NT2/D1 (cell line): ENCODE measurements at regions not wholly inside any gene's neighbourhood (a gene's known extent, or its start where the extent isn't known, plus 50 kb on each side); places are given as distances from the start of the nearest gene placed in this dataset.
"Not testable (repeated sequence)": the region's sequence is repeated elsewhere in the genome, so short reads cannot be mapped to it uniquely, and the experiment has no call there.

Source experiments
- DNase-seq: peaks from one replicate; pipeline ENCODE4 v3.0.0-alpha.2; 2011; ENCODE audit warnings: low read depth, low spot score
- H3K27me3 ChIP-seq: 2 replicates; pipeline ENCODE4 v1.6.0; 2011; ENCODE audit warnings: mild to moderate bottlenecking; ENCODE audit not compliant: insufficient read length, insufficient read depth
- H3K36me3 ChIP-seq: 2 replicates; pipeline ENCODE4 v1.6.1; 2011; ENCODE audit warnings: mild to moderate bottlenecking, low read length, mixed read lengths; ENCODE audit not compliant: insufficient read depth, insufficient read length
- H3K4me1 ChIP-seq: 2 replicates; pipeline ENCODE4 v1.5.1; 2011; ENCODE audit not compliant: insufficient read depth, insufficient read length
- H3K4me3 ChIP-seq: 2 replicates; pipeline ENCODE4 v1.5.1; 2011; ENCODE audit warnings: low read depth; ENCODE audit not compliant: insufficient read length
- H3K9ac ChIP-seq: 2 replicates; pipeline ENCODE4 v1.6.0; 2011; ENCODE audit warnings: low read depth; ENCODE audit not compliant: insufficient read length
- H3K9me3 ChIP-seq: 2 replicates; pipeline ENCODE4 v1.5.1; 2011; ENCODE audit warnings: mild to moderate bottlenecking, low read length; ENCODE audit not compliant: insufficient read depth
- SUZ12 ChIP-seq: IDR thresholded peaks from 2 replicates; pipeline ENCODE4 v1.6.1; 2011; ENCODE audit not compliant: insufficient read length, insufficient read depth; ENCODE audit errors: extremely low read depth
- YY1 ChIP-seq: IDR thresholded peaks from 2 replicates; pipeline ENCODE4 v1.6.1; 2011; ENCODE audit not compliant: insufficient read length, insufficient read depth
- ZNF274 ChIP-seq: IDR thresholded peaks from 2 replicates; pipeline ENCODE4 v1.6.1; 2011; ENCODE audit warnings: mild to moderate bottlenecking, low read depth, low read length

DNA sequence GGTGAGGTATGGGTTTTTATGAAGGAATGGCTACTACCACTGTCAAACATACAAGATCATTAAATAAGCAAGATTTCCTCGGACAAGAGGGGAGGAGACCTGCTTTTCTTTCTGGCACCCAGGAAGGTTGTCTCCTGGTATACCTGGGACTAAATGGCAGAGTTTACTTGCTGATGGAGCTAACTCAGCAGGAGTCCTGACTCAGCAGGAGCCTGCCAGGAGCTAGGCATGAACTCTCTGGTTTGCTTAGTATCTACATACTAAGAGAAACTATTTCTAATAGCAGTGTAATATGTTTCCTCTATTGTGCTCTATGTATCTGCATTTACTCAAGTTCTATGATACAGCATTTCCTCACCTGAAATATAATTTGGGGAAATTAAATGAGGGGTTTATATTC, 404.2 kb downstream of the RSL24D1 start:
- H3K36me3 ChIP-seq, result no peaks in the 10 kb centered on the region
- no peak overlapping the region for H3K9ac ChIP-seq
- TF ChIP-seq YY1, result no peak
- TF ChIP-seq ZNF274, result no peak
- no peak for TF ChIP-seq SUZ12
- H3K27me3 ChIP-seq, result no peaks in the 10 kb centered on the region
- no peak overlapping the region for H3K4me3 ChIP-seq
- no peaks in the 10 kb centered on the region for H3K9me3 ChIP-seq
- H3K4me1 ChIP-seq, result no peaks in the 10 kb centered on the region
- no peak for DNase-seq

DNA sequence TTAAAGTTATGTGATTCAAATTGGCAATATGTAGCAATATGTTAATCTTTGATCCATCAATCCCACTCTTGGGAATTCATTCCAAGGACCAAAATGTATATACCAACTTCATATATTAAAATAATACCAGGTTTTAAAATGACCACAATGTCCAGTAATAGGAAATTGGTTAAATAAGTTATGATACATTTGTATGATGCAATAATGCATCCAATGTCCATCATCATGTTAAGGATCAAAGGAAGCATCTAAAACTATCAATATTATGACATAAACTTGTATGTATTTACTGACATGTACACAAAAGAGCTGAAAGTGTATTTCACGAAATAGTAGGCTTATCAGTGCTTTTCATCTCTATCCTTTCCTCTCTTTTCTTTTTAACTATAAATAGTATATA, 406.0 kb downstream of the RSL24D1 start:
- Histone ChIP-seq H3K4me1 (no peaks in the 10 kb centered on the region), H3K9ac (no peak overlapping the region), H3K4me3 (no peak overlapping the region), H3K9me3 (no peaks in the 10 kb centered on the region), H3K27me3 (no peaks in the 10 kb centered on the region), H3K36me3 (no peaks in the 10 kb centered on the region)
- no peak for DNase-seq
- TF ChIP-seq YY1 (no peak), SUZ12 (no peak), ZNF274 (no peak)

- Histone ChIP-seq H3K27me3 (no peaks in the 10 kb centered on the region), H3K9me3 (no peaks in the 10 kb centered on the region), H3K4me1 (no peaks in the 10 kb centered on the region), H3K9ac (no peak overlapping the region), H3K4me3 (no peak overlapping the region), H3K36me3 (no peaks in the 10 kb centered on the region)
- DNase-seq, result no peak
- TF ChIP-seq ZNF274 (no peak), YY1 (no peak), SUZ12 (no peak)
Observed at GRCh38 chr15:54789376-54789775, 407.4 kb downstream of the RSL24D1 start.

GRCh38 chr15:54781220-54781619, 415.5 kb downstream of the RSL24D1 start:
- H3K9me3 ChIP-seq, H3K4me1 ChIP-seq, H3K4me3 ChIP-seq, H3K27me3 ChIP-seq, H3K9ac ChIP-seq, H3K36me3 ChIP-seq, DNase-seq: not testable (repeated sequence)

GRCh38 chr15:54779271-54779670, 417.5 kb downstream of the RSL24D1 start:
- Histone ChIP-seq H3K4me3 (no peak overlapping the region), H3K36me3 (no peaks in the 10 kb centered on the region), H3K27me3 (no peaks in the 10 kb centered on the region), H3K9me3 (no peaks in the 10 kb centered on the region; the same call in 1 of the 2 replicates), H3K4me1 (no peaks in the 10 kb centered on the region), H3K9ac (no peak overlapping the region)
- TF ChIP-seq SUZ12 (no peak), ZNF274 (no peak), YY1 (no peak)
- no peak for DNase-seq

DNA sequence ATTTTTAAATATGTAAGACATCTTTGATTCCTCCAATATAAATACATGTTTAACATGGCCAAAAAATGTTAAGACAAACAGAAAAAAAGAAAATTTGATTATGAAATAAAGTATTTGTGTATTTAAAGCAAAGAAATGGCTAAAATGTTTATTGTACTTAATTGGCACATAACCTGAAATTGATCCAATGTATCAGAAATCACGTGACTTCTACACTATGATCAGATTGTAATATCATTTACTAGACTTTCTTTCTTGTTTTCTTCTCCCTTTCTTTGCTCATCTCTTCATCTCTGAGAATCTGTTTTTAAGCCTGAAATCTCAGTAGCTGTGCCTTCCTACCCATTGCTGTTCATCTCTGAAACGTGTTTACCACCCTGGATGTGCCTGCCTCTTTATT, 420.3 kb downstream of the RSL24D1 start:
- no peak overlapping the region for H3K9ac ChIP-seq
- no peak for TF ChIP-seq ZNF274
- TF ChIP-seq YY1, result no peak
- no peak for TF ChIP-seq SUZ12

GRCh38 chr15:54772663-54773062, 424.1 kb downstream of the RSL24D1 start:
- Histone ChIP-seq H3K36me3 (no peaks in the 10 kb centered on the region), H3K9me3 (no peaks in the 10 kb centered on the region), H3K4me1 (no peaks in the 10 kb centered on the region), H3K4me3 (no peak overlapping the region), H3K9ac (no peak overlapping the region), H3K27me3 (no peaks in the 10 kb centered on the region)
- peak; percentile 15 for DNase-seq
- no peak for TF ChIP-seq SUZ12
- TF ChIP-seq ZNF274, result no peak
- TF ChIP-seq YY1, result no peak

More for the DNA sequence above, 420.3 kb downstream of the RSL24D1 start:
- DNase-seq, result no peak
- H3K4me3 ChIP-seq, result no peak overlapping the region
- H3K27me3 ChIP-seq, result no peaks in the 10 kb centered on the region
- no peaks in the 10 kb centered on the region for H3K36me3 ChIP-seq
- H3K9me3 ChIP-seq, result no peaks in the 10 kb centered on the region
- H3K4me1 ChIP-seq, result no peaks in the 10 kb centered on the region

- H3K9ac ChIP-seq, H3K4me1 ChIP-seq, H3K36me3 ChIP-seq, H3K4me3 ChIP-seq, H3K27me3 ChIP-seq: not testable (repeated sequence)
- peaks cover 11% of the 10 kb centered on the region for H3K9me3 ChIP-seq
- peak; percentile 5 for DNase-seq
Observed at GRCh38 chr15:54749461-54749860, 447.3 kb downstream of the RSL24D1 start.
